ENCODE measurements at regions not wholly inside any gene's neighbourhood (a gene's known extent, or its start where the extent isn't known, plus 50 kb on each side); places are given as distances from the start of the nearest gene placed in this dataset.

GRCh38 chr6:119440953-119441352 lies 91.4 kb upstream of the MAN1A1 start:
- no peak for TF ChIP-seq POLR2A (IDR thresholded peaks at IDR 0.05)
- no peak for TF ChIP-seq CTCF (IDR thresholded peaks at IDR 0.05)
